Parathyroid adenoma (tissue), 2 donors: ENCODE measurements at regions not wholly inside any gene's neighbourhood (a gene's known extent, or its start where the extent isn't known, plus 50 kb on each side); places are given as distances from the start of the nearest gene placed in this dataset.

ENCODE experiments used
- H2AFZ ChIP-seq: fragments of 300-600 bp; sonication (generic); one replicate; pipeline ENCODE4 v1.7.0; 2017; ENCODE audit warnings: antibody characterized with exemption, mild to moderate bottlenecking
- H3K27ac ChIP-seq: fragments of 300-600 bp; sonication (generic); one replicate; pipeline ENCODE4 v1.7.0; 2017
- H3K27me3 ChIP-seq: fragments of 300-600 bp; sonication (generic); one replicate; pipeline ENCODE4 v1.7.0; 2017; ENCODE audit warnings: low read length; ENCODE audit not compliant: control insufficient read depth, insufficient read depth
- H3K36me3 ChIP-seq: fragments of 300-600 bp; sonication (generic); one replicate; pipeline ENCODE4 v1.7.0; 2017; ENCODE audit warnings: low read length; ENCODE audit not compliant: control insufficient read depth, insufficient read depth
- H3K4me1 ChIP-seq: fragments of 300-600 bp; sonication (generic); one replicate; pipeline ENCODE4 v1.7.0; 2017; ENCODE audit warnings: control low read depth
- H3K4me2 ChIP-seq: fragments of 300-600 bp; sonication (generic); one replicate; pipeline ENCODE4 v1.7.0; 2017; ENCODE audit warnings: low read length
- H3K4me3 ChIP-seq: fragments of 300-600 bp; sonication (generic); one replicate; pipeline ENCODE4 v1.7.0; 2017; ENCODE audit warnings: low read depth, low read length
- H3K79me2 ChIP-seq: fragments of 300-600 bp; sonication (generic); one replicate; pipeline ENCODE4 v1.7.0; 2017; ENCODE audit warnings: control low read depth
- H3K9ac ChIP-seq: fragments of 300-600 bp; sonication (generic); one replicate; pipeline ENCODE4 v1.7.0; 2017; ENCODE audit warnings: mild to moderate bottlenecking
- H3K9me3 ChIP-seq: fragments of 300-600 bp; sonication (generic); one replicate; pipeline ENCODE4 v1.7.0; 2017; ENCODE audit warnings: low read length; ENCODE audit not compliant: control insufficient read depth
- TF ChIP-seq, protein P1 (sequence below): fragments of 300-600 bp; sonication (generic); IDR thresholded peaks from one replicate; pipeline ENCODE4 v1.7.0; 2017; ENCODE audit warnings: antibody characterized with exemption, mild to moderate bottlenecking
- donor health status: primary hyperparathyroidism.

DNA sequence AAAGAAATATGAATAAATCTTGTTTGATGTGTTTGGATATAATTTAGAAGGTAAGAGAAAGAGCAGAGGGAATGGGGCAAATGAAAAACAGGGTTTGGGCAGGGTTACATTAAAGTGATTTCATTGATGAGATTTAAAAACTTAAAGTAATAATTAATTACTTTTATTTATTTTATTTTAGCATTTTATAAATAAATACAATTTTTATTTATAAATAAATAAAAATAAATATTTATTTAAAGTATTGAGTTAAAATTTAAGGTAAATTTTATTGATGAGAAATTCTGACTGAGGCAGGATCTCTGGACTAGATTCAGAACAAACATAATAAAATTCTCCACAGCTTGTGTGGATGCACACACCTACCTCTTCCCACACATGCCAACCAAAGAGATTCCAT, 584.1 kb upstream of the BTBD3 start:
- Histone ChIP-seq H3K4me3 (no peak overlapping the region), H2AFZ (no peak overlapping the region), H3K9ac (no peak overlapping the region), H3K4me2 (no peak overlapping the region), H3K27ac (no peak overlapping the region), H3K4me1 (no peaks in the 10 kb centered on the region), H3K27me3 (no peaks in the 10 kb centered on the region), H3K36me3 (no peaks in the 10 kb centered on the region), H3K9me3 (no peaks in the 10 kb centered on the region), H3K79me2 (no peaks in the 10 kb centered on the region)
- TF ChIP-seq, protein P1, sequence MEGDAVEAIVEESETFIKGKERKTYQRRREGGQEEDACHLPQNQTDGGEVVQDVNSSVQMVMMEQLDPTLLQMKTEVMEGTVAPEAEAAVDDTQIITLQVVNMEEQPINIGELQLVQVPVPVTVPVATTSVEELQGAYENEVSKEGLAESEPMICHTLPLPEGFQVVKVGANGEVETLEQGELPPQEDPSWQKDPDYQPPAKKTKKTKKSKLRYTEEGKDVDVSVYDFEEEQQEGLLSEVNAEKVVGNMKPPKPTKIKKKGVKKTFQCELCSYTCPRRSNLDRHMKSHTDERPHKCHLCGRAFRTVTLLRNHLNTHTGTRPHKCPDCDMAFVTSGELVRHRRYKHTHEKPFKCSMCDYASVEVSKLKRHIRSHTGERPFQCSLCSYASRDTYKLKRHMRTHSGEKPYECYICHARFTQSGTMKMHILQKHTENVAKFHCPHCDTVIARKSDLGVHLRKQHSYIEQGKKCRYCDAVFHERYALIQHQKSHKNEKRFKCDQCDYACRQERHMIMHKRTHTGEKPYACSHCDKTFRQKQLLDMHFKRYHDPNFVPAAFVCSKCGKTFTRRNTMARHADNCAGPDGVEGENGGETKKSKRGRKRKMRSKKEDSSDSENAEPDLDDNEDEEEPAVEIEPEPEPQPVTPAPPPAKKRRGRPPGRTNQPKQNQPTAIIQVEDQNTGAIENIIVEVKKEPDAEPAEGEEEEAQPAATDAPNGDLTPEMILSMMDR, result no peak

DNA sequence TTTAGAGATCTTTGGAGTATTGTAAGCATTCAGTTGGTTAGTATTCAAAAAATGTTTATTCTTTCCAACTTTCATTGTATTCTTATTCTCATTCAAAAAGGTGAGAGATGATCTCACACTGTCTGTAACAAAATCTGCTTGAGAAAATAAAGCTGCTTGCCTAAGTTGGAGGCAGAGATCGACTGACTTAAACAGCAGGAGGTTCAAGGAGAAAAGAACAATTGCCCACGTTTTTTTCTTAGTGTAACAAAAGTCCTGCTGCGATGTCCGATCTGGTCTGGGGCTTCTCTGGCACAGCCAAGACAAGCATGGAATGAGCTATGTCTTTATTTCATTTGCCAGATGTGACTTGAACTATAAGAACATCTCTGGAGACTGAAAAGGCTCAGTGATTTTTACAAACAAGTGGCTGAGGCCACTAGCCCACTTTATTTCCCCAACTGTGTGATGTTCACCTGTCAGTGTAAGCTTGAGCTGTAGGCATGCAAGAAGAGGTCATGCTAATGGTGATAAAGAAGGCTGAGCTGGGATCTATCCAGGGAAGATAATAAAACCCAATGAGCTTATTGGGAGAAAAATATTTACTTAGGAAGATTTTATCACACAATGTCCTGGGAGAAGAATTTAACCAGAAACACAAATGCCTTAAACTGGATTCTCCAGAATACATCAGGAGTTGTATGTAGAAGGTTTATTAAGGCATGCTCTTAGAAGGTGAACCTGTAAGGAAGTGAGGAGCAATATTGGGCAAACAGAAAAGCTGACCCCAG, 580.1 kb upstream of the BTBD3 start:
- H3K4me2 ChIP-seq, result no peak overlapping the region
- H3K27me3 ChIP-seq, result no peaks in the 10 kb centered on the region
- H2AFZ ChIP-seq, result no peak overlapping the region
- H3K27ac ChIP-seq, result no peak overlapping the region
- no peaks in the 10 kb centered on the region for H3K79me2 ChIP-seq
- no peaks in the 10 kb centered on the region for H3K4me1 ChIP-seq
- H3K9me3 ChIP-seq, result no peaks in the 10 kb centered on the region
- H3K9ac ChIP-seq, result no peak overlapping the region
- no peaks in the 10 kb centered on the region for H3K36me3 ChIP-seq
- TF ChIP-seq, protein P1, result no peak
- no peak overlapping the region for H3K4me3 ChIP-seq

GRCh38 chr20:11338496-11339306, 579.0 kb upstream of the BTBD3 start:
- TF ChIP-seq, protein P1, result no peak

DNA sequence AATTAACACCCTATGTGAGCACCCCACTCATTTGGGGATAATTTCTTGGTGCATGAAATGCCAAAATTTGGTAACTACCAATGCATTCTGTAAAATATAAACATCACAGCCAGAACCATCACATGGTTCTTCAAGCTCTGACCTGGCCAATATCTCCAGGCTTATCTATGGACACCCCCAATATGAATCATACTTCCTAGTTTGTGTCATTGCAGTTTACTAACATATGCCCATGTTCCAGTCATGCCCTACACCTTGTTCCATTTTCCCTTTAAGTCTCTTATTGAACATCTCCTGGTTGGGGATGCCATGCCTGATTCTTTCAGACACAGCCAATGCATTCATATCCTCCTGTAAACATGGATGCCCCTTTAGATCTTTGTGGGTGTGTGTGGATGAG, 572.8 kb upstream of the BTBD3 start:
- H2AFZ ChIP-seq, result no peak overlapping the region
- no peak overlapping the region for H3K9ac ChIP-seq
- H3K36me3 ChIP-seq, result no peaks in the 10 kb centered on the region
- H3K9me3 ChIP-seq, result no peaks in the 10 kb centered on the region
- H3K27ac ChIP-seq, result no peak overlapping the region
- H3K4me1 ChIP-seq, result no peaks in the 10 kb centered on the region
- H3K27me3 ChIP-seq, result no peaks in the 10 kb centered on the region
- H3K4me2 ChIP-seq, result no peak overlapping the region
- TF ChIP-seq, protein P1, result no peak
- H3K4me3 ChIP-seq, result no peak overlapping the region
- H3K79me2 ChIP-seq, result no peaks in the 10 kb centered on the region

More at GRCh38 chr20:11338496-11339306, 579.0 kb upstream of the BTBD3 start:
- Histone ChIP-seq H2AFZ (no peak overlapping the region), H3K27me3 (no peaks in the 10 kb centered on the region), H3K79me2 (no peaks in the 10 kb centered on the region), H3K4me3 (no peak overlapping the region), H3K9me3 (no peaks in the 10 kb centered on the region), H3K27ac (no peak overlapping the region), H3K36me3 (no peaks in the 10 kb centered on the region), H3K4me2 (no peak overlapping the region), H3K4me1 (no peaks in the 10 kb centered on the region), H3K9ac (no peak overlapping the region)
